Panc1 (cell line): ENCODE measurements at regions not wholly inside any gene's neighbourhood (a gene's known extent, or its start where the extent isn't known, plus 50 kb on each side); places are given as distances from the start of the nearest gene placed in this dataset.

Source experiments
- ATAC-seq: fragments of 200-7000 bp; cut with Tn5 transposase; 2 replicates; pipeline ENCODE4 v1.9.1; 2020; ENCODE audit warnings: mild to moderate bottlenecking, moderate library complexity
- BruUV-seq: library from RNA; stranded (reverse); fragments of 400-500 nt; replicated peaks from 2 replicates; lab custom pipeline; 2021; lab: Mats Ljungman, UMichigan
- CTCF ChIA-PET: fragments of 300-600 bp; sonication (Branson Sonifier 250); formaldehyde crosslinking; loops from one replicate; lab custom pipeline; 2022; ENCODE audit warnings: antibody characterized with exemption; lab: Charles Lee
- POLR2A ChIA-PET: fragments of 300-600 bp; sonication (Branson Sonifier 250); formaldehyde crosslinking; loops from one replicate; lab custom pipeline; 2022; ENCODE audit warnings: antibody characterized with exemption; lab: Charles Lee
- DNase-seq: peaks from one replicate; pipeline ENCODE4 v3.0.0-alpha.2; 2010; ENCODE audit warnings: low read depth, low spot score
- H3K27ac ChIP-seq: 2 replicates; pipeline ENCODE4 v1.5.1; 2011; ENCODE audit warnings: mild to moderate bottlenecking, low read length, inconsistent platforms
- H3K27me3 ChIP-seq: fragments of 200-500 bp; sonication (Bioruptor generic); 2 replicates; pipeline ENCODE4 v1.6.0; 2014; ENCODE audit warnings: low read length, inconsistent platforms; ENCODE audit not compliant: control insufficient read depth, insufficient read depth
- H3K36me3 ChIP-seq: fragments of 200-500 bp; sonication (Bioruptor generic); 2 replicates; pipeline ENCODE4 v1.5.1; 2014; ENCODE audit warnings: inconsistent platforms, mild to moderate bottlenecking, low read length, moderate library complexity; ENCODE audit not compliant: control insufficient read depth, insufficient read depth
- H3K4me1 ChIP-seq: 2 replicates; pipeline ENCODE4 v1.5.1; 2011; ENCODE audit warnings: inconsistent platforms, mild to moderate bottlenecking, low read length, moderate library complexity; ENCODE audit not compliant: control insufficient read depth, insufficient read depth
- H3K4me3 ChIP-seq, 2 experiments: 2 replicates each; pipeline ENCODE4 v1.5.1; 2011 to 2012; ENCODE audit warnings: low read depth in 2 of 2, low read length in 2 of 2, mild to moderate bottlenecking in 2 of 2, inconsistent platforms in 1 of 2, moderate library complexity in 1 of 2
- H3K9me3 ChIP-seq: fragments of 200-500 bp; sonication (Bioruptor generic); 2 replicates; pipeline ENCODE4 v1.5.1; 2014; ENCODE audit warnings: low read depth, mild to moderate bottlenecking, inconsistent platforms, low read length, moderate library complexity; ENCODE audit not compliant: control insufficient read depth, insufficient read depth
- POLR2AphosphoS5 ChIP-seq: IDR thresholded peaks from 2 replicates; pipeline ENCODE4 v1.6.1; 2012; ENCODE audit warnings: mild to moderate bottlenecking, low read depth, low read length, moderate library complexity
- SIN3A ChIP-seq: IDR thresholded peaks from 2 replicates; pipeline ENCODE4 v1.6.1; 2012; ENCODE audit warnings: low read depth, mild to moderate bottlenecking, low read length, moderate library complexity, borderline replicate concordance; ENCODE audit not compliant: insufficient read depth
- TCF7L2 ChIP-seq: IDR thresholded peaks from 2 replicates; pipeline ENCODE4 v1.6.1; 2011; ENCODE audit warnings: mild to moderate bottlenecking, low read depth, low read length, inconsistent platforms
- in situ Hi-C: cut with HindIII; loops from 2 replicates; pipeline ENCODE4 v1.10.0; 2016; ENCODE audit warnings: low sequenced_read_pairs, low pct_unique_long_range_greater_than_20kb
- intact Hi-C: fragments of 100-400 bp; cut with micrococcal nuclease; formaldehyde crosslinking; loops from one replicate; pipeline ENCODE4 v1.10.0; 2022; ENCODE audit not compliant: unreplicated experiment
- TF ChIP-seq, protein P1 (sequence below), 2 experiments: IDR thresholded peaks; 2 replicates each; pipeline ENCODE4 v1.6.1; 2011 to 2012; ENCODE audit warnings: low read depth in 2 of 2, control low read depth in 1 of 2, low read length in 1 of 2, mild to moderate bottlenecking in 1 of 2, moderate library complexity in 1 of 2; ENCODE audit not compliant: insufficient read depth in 1 of 2
- TF ChIP-seq, protein P2 (sequence below): fragments of 450-650 bp; IDR thresholded peaks from 2 replicates; pipeline ENCODE4 v1.5.1; 2017; ENCODE audit warnings: mild to moderate bottlenecking

DNA sequence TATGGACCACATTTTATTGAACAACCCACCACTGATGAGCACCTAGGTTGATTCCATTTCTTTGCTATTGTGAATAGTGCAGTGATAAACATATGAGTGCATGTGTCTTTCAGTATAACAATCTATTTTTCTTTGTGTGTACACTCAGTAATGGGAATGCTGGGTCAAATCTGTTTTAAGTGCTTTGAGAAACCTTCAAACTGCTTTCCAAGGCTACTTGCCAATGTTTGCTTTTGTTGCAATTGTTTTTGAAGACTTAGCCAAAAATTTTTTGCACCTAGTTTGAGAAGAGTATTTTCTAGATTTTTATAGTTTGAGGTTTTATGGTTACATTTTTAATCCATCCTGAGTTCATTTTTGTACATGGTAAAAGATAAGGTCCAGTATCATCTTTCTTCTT is 587.4 kb upstream of the SETBP1 start:
- H3K36me3 ChIP-seq: no peaks in the 10 kb centered on the region
- no peak for DNase-seq
- ChIA-PET CTCF (interaction anchor here (0.7 kb wide), 1 partner anchor 10 kb away, joined by 4 read pairs; no protein-coding TSS in a partner anchor), POLR2A (no interaction called here)
- H3K27ac ChIP-seq: no peak overlapping the region
- H3K27me3 ChIP-seq: no peaks in the 10 kb centered on the region
- TF ChIP-seq TCF7L2: no peak
- no peak for TF ChIP-seq SIN3A
- TF ChIP-seq, protein P1, sequence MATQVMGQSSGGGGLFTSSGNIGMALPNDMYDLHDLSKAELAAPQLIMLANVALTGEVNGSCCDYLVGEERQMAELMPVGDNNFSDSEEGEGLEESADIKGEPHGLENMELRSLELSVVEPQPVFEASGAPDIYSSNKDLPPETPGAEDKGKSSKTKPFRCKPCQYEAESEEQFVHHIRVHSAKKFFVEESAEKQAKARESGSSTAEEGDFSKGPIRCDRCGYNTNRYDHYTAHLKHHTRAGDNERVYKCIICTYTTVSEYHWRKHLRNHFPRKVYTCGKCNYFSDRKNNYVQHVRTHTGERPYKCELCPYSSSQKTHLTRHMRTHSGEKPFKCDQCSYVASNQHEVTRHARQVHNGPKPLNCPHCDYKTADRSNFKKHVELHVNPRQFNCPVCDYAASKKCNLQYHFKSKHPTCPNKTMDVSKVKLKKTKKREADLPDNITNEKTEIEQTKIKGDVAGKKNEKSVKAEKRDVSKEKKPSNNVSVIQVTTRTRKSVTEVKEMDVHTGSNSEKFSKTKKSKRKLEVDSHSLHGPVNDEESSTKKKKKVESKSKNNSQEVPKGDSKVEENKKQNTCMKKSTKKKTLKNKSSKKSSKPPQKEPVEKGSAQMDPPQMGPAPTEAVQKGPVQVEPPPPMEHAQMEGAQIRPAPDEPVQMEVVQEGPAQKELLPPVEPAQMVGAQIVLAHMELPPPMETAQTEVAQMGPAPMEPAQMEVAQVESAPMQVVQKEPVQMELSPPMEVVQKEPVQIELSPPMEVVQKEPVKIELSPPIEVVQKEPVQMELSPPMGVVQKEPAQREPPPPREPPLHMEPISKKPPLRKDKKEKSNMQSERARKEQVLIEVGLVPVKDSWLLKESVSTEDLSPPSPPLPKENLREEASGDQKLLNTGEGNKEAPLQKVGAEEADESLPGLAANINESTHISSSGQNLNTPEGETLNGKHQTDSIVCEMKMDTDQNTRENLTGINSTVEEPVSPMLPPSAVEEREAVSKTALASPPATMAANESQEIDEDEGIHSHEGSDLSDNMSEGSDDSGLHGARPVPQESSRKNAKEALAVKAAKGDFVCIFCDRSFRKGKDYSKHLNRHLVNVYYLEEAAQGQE (IDR thresholded peaks at IDR 0.05; ENCODE audit: insufficient read depth in 1 of 2, low read depth in 2 of 2, low read length in 1 of 2): no peak
- TF ChIP-seq, protein P2, sequence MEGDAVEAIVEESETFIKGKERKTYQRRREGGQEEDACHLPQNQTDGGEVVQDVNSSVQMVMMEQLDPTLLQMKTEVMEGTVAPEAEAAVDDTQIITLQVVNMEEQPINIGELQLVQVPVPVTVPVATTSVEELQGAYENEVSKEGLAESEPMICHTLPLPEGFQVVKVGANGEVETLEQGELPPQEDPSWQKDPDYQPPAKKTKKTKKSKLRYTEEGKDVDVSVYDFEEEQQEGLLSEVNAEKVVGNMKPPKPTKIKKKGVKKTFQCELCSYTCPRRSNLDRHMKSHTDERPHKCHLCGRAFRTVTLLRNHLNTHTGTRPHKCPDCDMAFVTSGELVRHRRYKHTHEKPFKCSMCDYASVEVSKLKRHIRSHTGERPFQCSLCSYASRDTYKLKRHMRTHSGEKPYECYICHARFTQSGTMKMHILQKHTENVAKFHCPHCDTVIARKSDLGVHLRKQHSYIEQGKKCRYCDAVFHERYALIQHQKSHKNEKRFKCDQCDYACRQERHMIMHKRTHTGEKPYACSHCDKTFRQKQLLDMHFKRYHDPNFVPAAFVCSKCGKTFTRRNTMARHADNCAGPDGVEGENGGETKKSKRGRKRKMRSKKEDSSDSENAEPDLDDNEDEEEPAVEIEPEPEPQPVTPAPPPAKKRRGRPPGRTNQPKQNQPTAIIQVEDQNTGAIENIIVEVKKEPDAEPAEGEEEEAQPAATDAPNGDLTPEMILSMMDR: no peak
- no peak for TF ChIP-seq POLR2AphosphoS5
- H3K9me3 ChIP-seq: no peaks in the 10 kb centered on the region
- no peak for ATAC-seq
- in situ Hi-C loops (no loop called here), intact Hi-C loops (no loop called here)
- no peaks in the 10 kb centered on the region for H3K4me1 ChIP-seq
- no TSS peak for BruUV-seq
- H3K4me3 ChIP-seq: no peak overlapping the region

DNA sequence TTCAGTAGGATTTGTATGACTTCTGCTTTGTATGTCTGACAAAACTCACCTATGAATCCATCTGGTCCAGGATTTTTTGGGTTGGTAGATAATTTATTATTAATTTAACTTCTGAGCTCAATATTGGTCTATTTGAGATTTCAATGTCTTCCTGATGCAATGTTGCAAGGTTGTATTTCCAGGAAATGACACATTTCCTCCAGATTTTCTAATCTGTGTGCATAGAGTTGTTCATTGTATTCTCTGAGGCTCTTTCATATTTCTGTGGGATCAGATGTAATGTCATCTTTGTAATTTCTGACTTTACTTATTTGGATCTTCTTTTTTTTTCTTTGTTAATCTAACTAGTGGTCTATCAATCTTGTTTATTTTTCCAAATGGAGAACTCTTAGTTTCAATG is 584.7 kb upstream of the SETBP1 start:
- no peaks in the 10 kb centered on the region for H3K9me3 ChIP-seq
- H3K36me3 ChIP-seq: no peaks in the 10 kb centered on the region
- H3K4me1 ChIP-seq: no peaks in the 10 kb centered on the region
- in situ Hi-C loops (no loop called here), intact Hi-C loops (no loop called here)
- ATAC-seq (no peak), DNase-seq (no peak)
- TF ChIP-seq POLR2AphosphoS5: no peak
- TF ChIP-seq, protein P2: no peak
- TF ChIP-seq, protein P1 (IDR thresholded peaks at IDR 0.05; ENCODE audit: insufficient read depth in 1 of 2, low read depth in 2 of 2, low read length in 1 of 2): no peak
- TF ChIP-seq SIN3A: no peak
- no peak for TF ChIP-seq TCF7L2
- ChIA-PET CTCF (no interaction called here), POLR2A (no interaction called here)
- no TSS peak for BruUV-seq
- no peak overlapping the region for H3K4me3 ChIP-seq
- no peak overlapping the region for H3K27ac ChIP-seq
- H3K27me3 ChIP-seq: no peaks in the 10 kb centered on the region
